ENCODE measurements at regions not wholly inside any gene's neighbourhood (a gene's known extent, or its start where the extent isn't known, plus 50 kb on each side); places are given as distances from the start of the nearest gene placed in this dataset.

GRCh38 chr7:53325061-53325460, 289.6 kb downstream of the POM121L12 start:
- TF ChIP-seq CTCF (IDR thresholded peaks at IDR 0.05; ENCODE audit: insufficient read depth, low read length): no peak
- no peak for TF ChIP-seq POLR2AphosphoS5 (IDR thresholded peaks at IDR 0.05; ENCODE audit: low read depth)

Data from HL-60 (cell line).